H1 (cell line): ENCODE measurements at regions not wholly inside any gene's neighbourhood (a gene's known extent, or its start where the extent isn't known, plus 50 kb on each side); places are given as distances from the start of the nearest gene placed in this dataset.

Source experiments
- CHD1 ChIP-seq: IDR thresholded peaks from 2 replicates; pipeline ENCODE4 v1.6.1; 2012; ENCODE audit warnings: low read depth, low read length, improper control_type of control experiment
- CHD2 ChIP-seq: IDR thresholded peaks from 2 replicates; pipeline ENCODE4 v1.6.1; 2012; ENCODE audit warnings: low read length, improper control_type of control experiment
- CREB1 ChIP-seq: IDR thresholded peaks from 2 replicates; pipeline ENCODE4 v1.6.1; 2012; ENCODE audit warnings: inconsistent platforms
- EP300 ChIP-seq, 2 experiments: IDR thresholded peaks; 1 replicate in 1 of 2; 2 replicates in 1 of 2; pipeline ENCODE4 v1.6.1; 2011 to 2012; ENCODE audit warnings: low read depth in 2 of 2, low read length in 2 of 2, mild to moderate bottlenecking in 2 of 2, borderline replicate concordance in 1 of 2, inconsistent platforms in 1 of 2, moderate library complexity in 1 of 2
- EZH2 ChIP-seq: fragments of 200-600 bp; sonication (generic); IDR thresholded peaks from 2 replicates; pipeline ENCODE4 v1.7.1; 2012; ENCODE audit warnings: low read depth, mild to moderate bottlenecking, moderate library complexity, low read length, inconsistent platforms; ENCODE audit not compliant: severe bottlenecking
- HDAC6 ChIP-seq: IDR thresholded peaks from one replicate; pipeline ENCODE4 v1.7.1; 2012; ENCODE audit warnings: low read depth, mild to moderate bottlenecking, inconsistent platforms, low read length, moderate library complexity
- MAFK ChIP-seq: IDR thresholded peaks from 2 replicates; pipeline ENCODE4 v1.6.1; 2012; ENCODE audit warnings: low read depth, mild to moderate bottlenecking, improper control_type of control experiment, low read length
- NANOG ChIP-seq: IDR thresholded peaks from 2 replicates; pipeline ENCODE4 v1.6.1; 2011; ENCODE audit warnings: low read length, low read depth, mild to moderate bottlenecking, inconsistent platforms; ENCODE audit not compliant: insufficient read depth, poor library complexity, severe bottlenecking
- SAP30 ChIP-seq: fragments of 300-600 bp; sonication (generic); IDR thresholded peaks from 2 replicates; pipeline ENCODE4 v1.7.1; 2012; ENCODE audit warnings: low read length, moderate library complexity, mild to moderate bottlenecking, inconsistent platforms; ENCODE audit not compliant: insufficient read depth, insufficient replicate concordance
- TF ChIP-seq, protein P1 (sequence below), 3 experiments: IDR thresholded peaks; 1 replicate in 2 of 3; 2 replicates in 1 of 3; pipeline versions ENCODE4 v1.5.1 to v1.6.1; 2011; ENCODE audit warnings: low read length in 3 of 3, mild to moderate bottlenecking in 3 of 3, inconsistent platforms in 2 of 3, low read depth in 1 of 3, moderate library complexity in 1 of 3; ENCODE audit not compliant: insufficient read depth in 1 of 3; ENCODE audit errors: control extremely low read depth in 1 of 3

DNA sequence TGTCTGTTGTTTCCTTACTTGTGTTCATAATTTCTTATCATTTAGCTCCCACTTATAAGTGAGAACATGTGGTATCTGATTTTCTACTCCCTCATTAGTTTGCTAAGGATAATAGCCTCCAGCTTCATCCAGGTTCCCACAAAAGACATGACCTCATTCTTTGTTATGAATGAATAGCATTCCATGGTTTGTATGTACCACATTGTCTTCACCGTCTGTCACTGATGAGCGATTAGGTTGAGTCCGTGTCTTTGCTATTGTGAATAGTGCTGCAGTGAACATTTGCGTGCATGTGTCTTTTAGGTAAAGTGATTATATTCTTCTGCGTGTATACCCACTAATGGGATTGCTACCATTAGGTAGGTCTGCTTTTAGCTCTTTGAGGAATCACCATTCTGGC lies 624.3 kb upstream of the EPHA5 start:
- TF ChIP-seq EZH2 (no peak), CHD1 (no peak), CHD2 (no peak), CREB1 (no peak), SAP30 (no peak), EP300 (IDR thresholded peaks at IDR 0.05; ENCODE audit: borderline replicate concordance in 1 of 2, low read depth in 2 of 2, low read length in 2 of 2) (no peak), NANOG (no peak), HDAC6 (no peak), MAFK (no peak)
- TF ChIP-seq, protein P1, sequence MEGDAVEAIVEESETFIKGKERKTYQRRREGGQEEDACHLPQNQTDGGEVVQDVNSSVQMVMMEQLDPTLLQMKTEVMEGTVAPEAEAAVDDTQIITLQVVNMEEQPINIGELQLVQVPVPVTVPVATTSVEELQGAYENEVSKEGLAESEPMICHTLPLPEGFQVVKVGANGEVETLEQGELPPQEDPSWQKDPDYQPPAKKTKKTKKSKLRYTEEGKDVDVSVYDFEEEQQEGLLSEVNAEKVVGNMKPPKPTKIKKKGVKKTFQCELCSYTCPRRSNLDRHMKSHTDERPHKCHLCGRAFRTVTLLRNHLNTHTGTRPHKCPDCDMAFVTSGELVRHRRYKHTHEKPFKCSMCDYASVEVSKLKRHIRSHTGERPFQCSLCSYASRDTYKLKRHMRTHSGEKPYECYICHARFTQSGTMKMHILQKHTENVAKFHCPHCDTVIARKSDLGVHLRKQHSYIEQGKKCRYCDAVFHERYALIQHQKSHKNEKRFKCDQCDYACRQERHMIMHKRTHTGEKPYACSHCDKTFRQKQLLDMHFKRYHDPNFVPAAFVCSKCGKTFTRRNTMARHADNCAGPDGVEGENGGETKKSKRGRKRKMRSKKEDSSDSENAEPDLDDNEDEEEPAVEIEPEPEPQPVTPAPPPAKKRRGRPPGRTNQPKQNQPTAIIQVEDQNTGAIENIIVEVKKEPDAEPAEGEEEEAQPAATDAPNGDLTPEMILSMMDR (IDR thresholded peaks at IDR 0.05; ENCODE audit: control extremely low read depth in 1 of 3, insufficient read depth in 1 of 3, low read depth in 1 of 3, low read length in 3 of 3): no peak
